Heart left ventricle (tissue), 16 donors: ENCODE measurements at regions not wholly inside any gene's neighbourhood (a gene's known extent, or its start where the extent isn't known, plus 50 kb on each side); places are given as distances from the start of the nearest gene placed in this dataset.

ENCODE experiments used
- ATAC-seq, 4 donors: fragments of 200-7000 bp; cut with Tn5 transposase; one replicate each; pipeline ENCODE4 v1.9.1; 2020 to 2022; ENCODE audit warnings: moderate library complexity in 4 of 4, mild to moderate bottlenecking in 3 of 4, moderate number of reproducible peaks in 1 of 4
- DNase-seq, 5 donors: peaks; one replicate each; pipeline ENCODE4 v3.0.0-alpha.2; 2020
- H3K27ac ChIP-seq, 12 donors: fragments of 200-600 bp; sonication (generic) in 4 of 12; one replicate each; pipeline versions ENCODE4 v1.5.0 to v1.8.0; 2016 to 2022; ENCODE audit warnings: mild to moderate bottlenecking in 2 of 12
- H3K27me3 ChIP-seq, 9 donors: fragments of 200-600 bp; sonication (generic) in 2 of 9; one replicate each; pipeline versions ENCODE4 v1.5.1 to v1.8.0; 2016 to 2022; ENCODE audit warnings: mild to moderate bottlenecking in 3 of 9
- H3K36me3 ChIP-seq, 9 donors: fragments of 200-600 bp; sonication (generic) in 2 of 9; one replicate each; pipeline versions ENCODE4 v1.5.0 to v1.8.0; 2018 to 2022; ENCODE audit warnings: mild to moderate bottlenecking in 2 of 9
- H3K4me1 ChIP-seq, 12 donors: fragments of 200-600 bp; sonication (generic) in 4 of 12; one replicate each; pipeline versions ENCODE4 v1.5.0 to v1.8.0; 2016 to 2022; ENCODE audit warnings: mild to moderate bottlenecking in 3 of 12
- H3K4me3 ChIP-seq, 12 donors: fragments of 200-600 bp; sonication (generic) in 4 of 12; one replicate each; pipeline versions ENCODE4 v1.5.0 to v1.8.0; 2017 to 2022; ENCODE audit warnings: mild to moderate bottlenecking in 9 of 12, moderate library complexity in 4 of 12
- H3K9me3 ChIP-seq, 12 donors: fragments of 200-600 bp; sonication (generic) in 4 of 12; one replicate each; pipeline versions ENCODE4 v1.5.0 to v1.8.0; 2016 to 2022; ENCODE audit warnings: mild to moderate bottlenecking in 1 of 12
- POLR2A ChIP-seq, 2 donors: fragments of 450-650 bp; IDR thresholded peaks; one replicate each; pipeline ENCODE4 v1.6.1; 2017; ENCODE audit warnings: antibody characterized with exemption in 2 of 2, mild to moderate bottlenecking in 2 of 2, moderate library complexity in 2 of 2
- WGBS, 4 donors: extraction: QIAGEN DNeasy Blood & Tissue Kit in 2 of 4; methylation state at CpG; one replicate each; pipeline versions ENCODE4 v1.1.5 to v1.1.7; 2013 to 2018; 5-methylcytosine and 5-hydroxymethylcytosine counted together
- intact Hi-C, 10 donors: fragments of 100-400 bp; cut with DNase I; formaldehyde crosslinking; loops; one replicate each; pipeline versions ENCODE4 v1.11.1 to v1.14.2; 2022
- TF ChIP-seq, protein P1 (sequence below), 12 donors: fragments of 200-600 bp; sonication (generic) in 4 of 12; IDR thresholded peaks; one replicate each; pipeline versions ENCODE4 v1.5.0 to v1.8.0; 2018 to 2022; ENCODE audit warnings: antibody characterized with exemption in 12 of 12, mild to moderate bottlenecking in 5 of 12
- donor health status: ischemic (EF 13 %, LVEDD 7.1; RV severe dilation, severe dysfunction).
- donor health status: healthy with polysubstance abuse.
- donor health status: DM: no; HTN: yes; CAD: no.
- donor health status: DM: no; HTN: no; CAD: no.
- donor health status: ischemic (EF 25% LVEDD 6.9; RV normal size, moderate dysfunction).
- donor health status: ischemic (EF 25% LVEDD 5.7; RV mildly dilated, moderate dysfunction).
- donor health status: healthy.
- donor health status: DM: yes; HTN: yes; CAD: no.
- donor health status: ischemic (EF 35%, LVEDD 5.7; RV mildly dilated, moderate dysfunction).
- donor health status: nonischemic (EF 11% LVEDD 7.7; RV severe dilation, severe dysfunction).
- donor health status: DM: yes; HTN: yes; CAD: no.
- donor health status: PGD.
- donor health status: ischemic (EF 29% LVEDD 5.4; RV normal size, mild dysfunction).
- donor health status: nonischemic (EF 23%, LVEDD 6.1; RV moderate dilation, normal function).

DNA sequence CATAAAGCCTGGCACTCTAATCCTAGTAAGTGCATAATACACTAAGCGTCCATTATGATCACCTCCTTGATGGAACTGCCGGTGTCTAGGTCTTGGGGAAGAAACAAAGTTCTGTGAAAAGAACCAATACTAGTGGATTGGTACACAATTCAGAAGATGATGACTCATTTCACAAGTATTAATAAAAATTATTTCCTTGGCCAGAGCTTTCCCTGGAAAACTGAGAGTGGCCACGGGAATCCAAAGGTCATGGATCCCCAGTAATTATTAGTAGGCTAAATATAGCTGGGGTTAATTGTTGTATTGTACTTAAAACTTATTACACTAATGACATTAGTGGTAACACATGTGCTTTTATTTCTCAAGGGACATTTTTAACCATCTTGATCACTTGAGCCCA, 808.0 kb upstream of the NR2F2 start:
- TF ChIP-seq, protein P1, sequence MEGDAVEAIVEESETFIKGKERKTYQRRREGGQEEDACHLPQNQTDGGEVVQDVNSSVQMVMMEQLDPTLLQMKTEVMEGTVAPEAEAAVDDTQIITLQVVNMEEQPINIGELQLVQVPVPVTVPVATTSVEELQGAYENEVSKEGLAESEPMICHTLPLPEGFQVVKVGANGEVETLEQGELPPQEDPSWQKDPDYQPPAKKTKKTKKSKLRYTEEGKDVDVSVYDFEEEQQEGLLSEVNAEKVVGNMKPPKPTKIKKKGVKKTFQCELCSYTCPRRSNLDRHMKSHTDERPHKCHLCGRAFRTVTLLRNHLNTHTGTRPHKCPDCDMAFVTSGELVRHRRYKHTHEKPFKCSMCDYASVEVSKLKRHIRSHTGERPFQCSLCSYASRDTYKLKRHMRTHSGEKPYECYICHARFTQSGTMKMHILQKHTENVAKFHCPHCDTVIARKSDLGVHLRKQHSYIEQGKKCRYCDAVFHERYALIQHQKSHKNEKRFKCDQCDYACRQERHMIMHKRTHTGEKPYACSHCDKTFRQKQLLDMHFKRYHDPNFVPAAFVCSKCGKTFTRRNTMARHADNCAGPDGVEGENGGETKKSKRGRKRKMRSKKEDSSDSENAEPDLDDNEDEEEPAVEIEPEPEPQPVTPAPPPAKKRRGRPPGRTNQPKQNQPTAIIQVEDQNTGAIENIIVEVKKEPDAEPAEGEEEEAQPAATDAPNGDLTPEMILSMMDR (IDR thresholded peaks at IDR 0.05): no peak
- no peak for TF ChIP-seq POLR2A (IDR thresholded peaks at IDR 0.05)
- DNase-seq (no peak), ATAC-seq (no peak)
- Histone ChIP-seq H3K4me1 (no peaks in the 10 kb centered on the region), H3K36me3 (no peaks in the 10 kb centered on the region), H3K9me3 (peaks cover 0 to 17% (median 0%) of the 10 kb centered on the region in 12 donors), H3K4me3 (no peak overlapping the region), H3K27me3 (no peaks in the 10 kb centered on the region), H3K27ac (no peak overlapping the region)
- intact Hi-C loops: no loop called here
- 81 to 88% (median 85%) methylated on average over 3 of the region's 3 CpGs for WGBS, 4 donors

DNA sequence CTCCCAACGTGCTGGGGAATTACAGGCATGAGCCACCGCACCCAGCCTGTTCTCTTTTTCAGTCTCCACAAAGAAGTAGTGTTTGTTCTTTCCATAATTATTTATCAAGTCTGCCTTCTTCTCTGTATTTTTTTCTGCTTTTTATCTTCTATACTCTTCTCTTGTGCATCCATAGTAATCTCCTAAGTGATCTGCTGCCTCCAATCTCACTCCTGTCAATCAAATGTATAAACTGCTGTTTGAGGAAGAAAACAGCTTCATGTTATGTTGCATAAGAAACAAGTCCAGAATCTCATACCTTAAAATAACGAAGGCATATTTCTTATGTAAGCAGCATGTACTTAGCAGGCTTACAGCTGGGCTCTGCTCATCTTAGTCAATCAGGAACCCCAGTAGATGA, 801.6 kb upstream of the NR2F2 start:
- DNase-seq (no peak), ATAC-seq (no peak)
- H3K27me3 ChIP-seq: no peaks in the 10 kb centered on the region
- TF ChIP-seq POLR2A (IDR thresholded peaks at IDR 0.05): no peak
- TF ChIP-seq, protein P1 (IDR thresholded peaks at IDR 0.05): no peak
- H3K4me1 ChIP-seq: no peaks in the 10 kb centered on the region
- H3K4me3 ChIP-seq: no peak overlapping the region
- H3K36me3 ChIP-seq: no peaks in the 10 kb centered on the region
- intact Hi-C loops: no loop called here
- H3K27ac ChIP-seq: no peak overlapping the region
- peaks cover 0 to 17% (median 0%) of the 10 kb centered on the region in 12 donors for H3K9me3 ChIP-seq
- 90 to 96% (median 94%) methylated on average over 3 of the region's 3 CpGs for WGBS, 4 donors

DNA sequence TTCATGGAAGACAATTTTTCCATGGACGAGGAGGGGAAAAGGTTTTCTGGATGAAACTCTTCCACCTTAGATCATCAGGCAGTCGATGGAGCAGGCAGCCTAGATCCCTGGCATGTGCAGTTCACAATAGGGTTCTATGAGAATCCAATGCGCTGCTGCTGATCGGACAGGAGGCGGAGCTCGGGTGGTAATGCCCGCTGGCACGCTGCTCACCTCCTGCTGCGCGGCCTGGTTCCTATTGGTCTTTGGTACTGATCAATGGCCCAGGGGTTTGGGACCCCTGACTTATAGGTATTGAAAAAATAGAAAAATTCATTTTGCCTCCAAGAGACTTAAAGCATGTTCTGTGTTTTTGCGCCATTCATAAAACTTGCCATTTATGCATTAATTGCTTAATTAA, 793.9 kb upstream of the NR2F2 start:
- Histone ChIP-seq H3K4me1 (no peaks in the 10 kb centered on the region), H3K4me3 (no peak overlapping the region), H3K36me3 (no peaks in the 10 kb centered on the region), H3K9me3 (no peaks in the 10 kb centered on the region), H3K27me3 (no peaks in the 10 kb centered on the region), H3K27ac (no peak overlapping the region)
- ATAC-seq: no peak
- TF ChIP-seq, protein P1 (IDR thresholded peaks at IDR 0.05): no peak
- no peak for TF ChIP-seq POLR2A (IDR thresholded peaks at IDR 0.05)
- 96 to 97% (median 97%) methylated on average over 11 of the region's 11 CpGs for whole genome bisulfite sequencing, 4 donors
- intact Hi-C loops: no loop called here
- DNase-seq: no peak

DNA sequence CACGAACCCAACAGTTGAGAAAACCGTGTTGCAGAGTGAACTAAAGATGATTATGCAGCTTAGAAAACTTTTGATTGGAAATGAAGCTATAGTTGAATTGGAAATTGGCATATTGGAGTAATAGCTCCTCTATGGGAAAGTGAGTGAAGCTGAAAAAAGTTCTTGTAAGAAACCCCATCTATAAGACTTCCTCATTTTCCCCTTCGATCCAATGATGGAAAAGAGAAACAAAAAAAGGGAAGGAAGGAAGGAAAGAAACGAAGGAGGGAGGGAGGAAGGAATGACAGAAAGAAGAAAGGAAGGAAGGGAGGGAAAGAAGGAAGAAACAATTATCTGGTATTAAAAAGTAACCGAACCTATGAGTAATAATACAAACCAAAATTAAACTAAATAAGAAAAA, 791.8 kb upstream of the NR2F2 start:
- WGBS, 4 donors: 80 to 87% (median 83%) methylated on average over 5 of the region's 5 CpGs
- intact Hi-C loops: no loop called here
- Histone ChIP-seq H3K27ac (no peak overlapping the region), H3K36me3 (no peaks in the 10 kb centered on the region), H3K9me3 (no peaks in the 10 kb centered on the region), H3K27me3 (no peaks in the 10 kb centered on the region), H3K4me3 (no peak overlapping the region), H3K4me1 (no peaks in the 10 kb centered on the region)
- TF ChIP-seq POLR2A (IDR thresholded peaks at IDR 0.05): no peak
- TF ChIP-seq, protein P1 (IDR thresholded peaks at IDR 0.05): no peak
- no peak for ATAC-seq
- DNase-seq: no peak
